ENCODE measurements at regions not wholly inside any gene's neighbourhood (a gene's known extent, or its start where the extent isn't known, plus 50 kb on each side); places are given as distances from the start of the nearest gene placed in this dataset.

DNA sequence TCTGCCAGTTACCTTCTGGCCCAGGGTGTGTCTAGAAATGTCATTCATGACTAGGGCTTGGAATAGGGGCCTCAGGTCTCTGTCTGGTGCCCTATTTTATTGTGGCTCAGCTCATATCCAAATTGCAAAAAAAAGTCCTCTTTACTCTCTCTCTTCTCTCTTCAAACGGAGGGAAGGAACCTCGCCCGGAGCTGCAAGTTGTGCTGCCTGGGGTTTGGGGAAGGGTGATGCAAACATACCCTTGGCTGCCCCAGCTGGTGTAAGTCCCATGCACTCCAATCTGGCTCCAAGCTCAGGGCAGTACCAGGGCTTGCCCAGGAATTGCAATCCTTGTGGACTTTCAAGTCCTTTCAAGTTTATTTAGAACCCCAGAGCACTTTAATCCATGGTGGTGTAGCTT, 549.6 kb downstream of the PCDH17 start:
- Histone ChIP-seq H3K4me1 (no peaks in the 10 kb centered on the region), H3K36me3 (no peaks in the 10 kb centered on the region), H3K4me3 (no peak overlapping the region), H3K27me3 (no peaks in the 10 kb centered on the region), H3K27ac (no peak overlapping the region), H3K9me3 (peaks cover 0 to 6% (median 0%) of the 10 kb centered on the region in 4 donors)
- peak; percentile 49 for DNase-seq
- intact Hi-C loops (cut with DNase I): no loop called here
- TF ChIP-seq POLR2AphosphoS5 (IDR thresholded peaks at IDR 0.05) (no peak), POLR2A (IDR thresholded peaks at IDR 0.05) (no peak), EP300 (IDR thresholded peaks at IDR 0.05) (no peak)
- TF ChIP-seq, protein P1, sequence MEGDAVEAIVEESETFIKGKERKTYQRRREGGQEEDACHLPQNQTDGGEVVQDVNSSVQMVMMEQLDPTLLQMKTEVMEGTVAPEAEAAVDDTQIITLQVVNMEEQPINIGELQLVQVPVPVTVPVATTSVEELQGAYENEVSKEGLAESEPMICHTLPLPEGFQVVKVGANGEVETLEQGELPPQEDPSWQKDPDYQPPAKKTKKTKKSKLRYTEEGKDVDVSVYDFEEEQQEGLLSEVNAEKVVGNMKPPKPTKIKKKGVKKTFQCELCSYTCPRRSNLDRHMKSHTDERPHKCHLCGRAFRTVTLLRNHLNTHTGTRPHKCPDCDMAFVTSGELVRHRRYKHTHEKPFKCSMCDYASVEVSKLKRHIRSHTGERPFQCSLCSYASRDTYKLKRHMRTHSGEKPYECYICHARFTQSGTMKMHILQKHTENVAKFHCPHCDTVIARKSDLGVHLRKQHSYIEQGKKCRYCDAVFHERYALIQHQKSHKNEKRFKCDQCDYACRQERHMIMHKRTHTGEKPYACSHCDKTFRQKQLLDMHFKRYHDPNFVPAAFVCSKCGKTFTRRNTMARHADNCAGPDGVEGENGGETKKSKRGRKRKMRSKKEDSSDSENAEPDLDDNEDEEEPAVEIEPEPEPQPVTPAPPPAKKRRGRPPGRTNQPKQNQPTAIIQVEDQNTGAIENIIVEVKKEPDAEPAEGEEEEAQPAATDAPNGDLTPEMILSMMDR (IDR thresholded peaks at IDR 0.05): no peak
- WGBS, 2 donors: 95% methylated on average over 3 of the region's 3 CpGs

DNA sequence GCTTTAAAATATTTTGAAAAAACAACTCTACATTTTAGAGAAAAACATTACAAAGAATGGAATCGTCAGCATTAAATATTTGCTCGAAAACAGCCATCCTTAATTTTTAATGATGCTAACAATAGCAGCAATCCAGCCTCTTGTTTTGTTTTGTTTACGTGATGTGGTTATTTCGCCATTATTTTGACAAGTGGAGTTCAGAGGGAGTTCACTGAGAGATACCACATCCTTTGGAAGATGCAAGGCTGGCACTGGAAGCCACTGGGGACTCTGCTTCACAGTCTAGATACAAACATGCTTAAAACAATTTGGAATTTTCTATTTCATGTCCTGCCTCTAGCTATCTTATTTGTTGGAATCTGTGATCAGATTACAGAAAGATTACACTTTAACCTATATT, 556.3 kb downstream of the PCDH17 start:
- intact Hi-C loops (cut with DNase I): no loop called here
- Histone ChIP-seq H3K27ac (no peak overlapping the region), H3K4me1 (no peaks in the 10 kb centered on the region), H3K4me3 (no peak overlapping the region), H3K27me3 (no peaks in the 10 kb centered on the region), H3K9me3 (no peaks in the 10 kb centered on the region), H3K36me3 (no peaks in the 10 kb centered on the region)
- 74% methylated on average over 4 of the region's 4 CpGs for WGBS, 2 donors
- DNase-seq: no peak
- no peak for TF ChIP-seq POLR2AphosphoS5 (IDR thresholded peaks at IDR 0.05)
- no peak for TF ChIP-seq EP300 (IDR thresholded peaks at IDR 0.05)
- TF ChIP-seq, protein P1 (IDR thresholded peaks at IDR 0.05): no peak
- TF ChIP-seq POLR2A (IDR thresholded peaks at IDR 0.05): no peak

DNA sequence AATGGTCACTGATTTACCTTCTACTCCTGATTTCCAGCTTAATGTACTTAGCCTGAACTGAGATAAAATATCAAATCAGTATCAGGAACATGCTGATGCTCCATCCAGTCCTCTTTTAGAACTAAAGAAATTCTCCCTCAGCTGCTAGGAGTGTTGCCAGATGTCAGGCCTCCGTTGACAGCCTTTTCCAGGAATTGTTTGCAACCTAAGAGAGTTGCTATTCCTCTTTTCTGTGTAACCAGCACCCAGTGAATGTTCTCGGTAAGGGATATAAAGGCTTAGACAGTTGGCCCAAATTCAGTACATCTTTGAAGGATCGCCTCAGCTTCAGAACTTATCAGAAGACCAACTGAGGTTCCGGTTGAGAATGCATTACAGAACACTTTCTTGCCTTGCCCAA, 559.0 kb downstream of the PCDH17 start:
- H3K36me3 ChIP-seq: no peaks in the 10 kb centered on the region
- 46 to 59% methylated on average over 4 of the region's 4 CpGs for WGBS, 2 donors
- H3K4me3 ChIP-seq: no peak overlapping the region
- TF ChIP-seq, protein P1 (IDR thresholded peaks at IDR 0.05): no peak
- TF ChIP-seq EP300 (IDR thresholded peaks at IDR 0.05) (no peak), POLR2A (IDR thresholded peaks at IDR 0.05) (no peak)
- no peak overlapping the region for H3K27ac ChIP-seq
- H3K9me3 ChIP-seq: no peaks in the 10 kb centered on the region
- H3K4me1 ChIP-seq: no peaks in the 10 kb centered on the region
- intact Hi-C loops (cut with DNase I): no loop called here
- no peaks in the 10 kb centered on the region for H3K27me3 ChIP-seq
- DNase-seq: no peak

DNA sequence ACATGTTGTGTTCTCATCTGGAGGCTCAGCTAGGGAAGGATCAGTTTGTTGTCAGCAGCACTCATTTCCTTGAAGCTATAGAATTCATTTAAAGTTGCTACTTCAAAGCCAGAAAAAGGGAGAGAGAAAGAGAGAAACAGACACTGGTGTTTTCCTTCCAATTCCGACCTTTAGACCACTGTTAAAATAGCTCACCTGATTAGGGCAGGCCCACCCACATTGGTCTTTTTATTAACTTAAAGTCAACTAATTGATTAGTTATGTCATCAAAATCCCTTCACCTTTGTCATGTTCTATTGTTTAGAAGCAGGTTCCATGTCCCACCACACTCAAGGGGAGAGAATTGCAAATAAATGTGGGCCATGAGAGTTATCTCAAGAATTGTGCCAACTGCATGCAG, 560.2 kb downstream of the PCDH17 start:
- H3K27me3 ChIP-seq: no peaks in the 10 kb centered on the region
- no peak overlapping the region for H3K4me3 ChIP-seq
- intact Hi-C loops (cut with DNase I): no loop called here
- TF ChIP-seq POLR2AphosphoS5 (IDR thresholded peaks at IDR 0.05) (no peak), EP300 (IDR thresholded peaks at IDR 0.05) (no peak), POLR2A (IDR thresholded peaks at IDR 0.05) (no peak)
- TF ChIP-seq, protein P1 (IDR thresholded peaks at IDR 0.05): no peak
- no peaks in the 10 kb centered on the region for H3K9me3 ChIP-seq
- no peak overlapping the region for H3K27ac ChIP-seq
- WGBS, 2 donors: 81 to 86% methylated on average over 1 of the region's 1 CpG
- no peaks in the 10 kb centered on the region for H3K4me1 ChIP-seq
- H3K36me3 ChIP-seq: no peaks in the 10 kb centered on the region
- DNase-seq: no peak

DNA sequence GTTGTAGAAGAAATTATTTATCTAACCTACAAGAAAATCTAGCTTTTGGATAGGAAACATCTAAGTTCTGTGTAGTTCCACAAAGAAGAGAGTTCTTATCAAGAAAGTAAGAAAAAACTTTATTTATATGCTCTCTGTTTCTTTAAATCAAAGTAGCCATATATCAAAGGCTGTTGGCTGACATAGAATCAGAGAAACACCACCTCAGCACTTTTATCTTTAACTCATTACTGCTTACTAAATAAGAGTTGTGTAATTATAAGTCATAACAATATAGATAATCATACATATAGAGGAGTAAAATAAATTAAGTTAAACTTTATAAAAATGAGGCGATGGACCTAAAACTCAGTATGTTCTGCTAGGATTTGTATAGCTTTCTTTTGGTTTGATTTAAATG, 570.6 kb downstream of the PCDH17 start:
- no peak for TF ChIP-seq POLR2AphosphoS5 (IDR thresholded peaks at IDR 0.05)
- no peak for TF ChIP-seq POLR2A (IDR thresholded peaks at IDR 0.05)
- TF ChIP-seq, protein P1 (IDR thresholded peaks at IDR 0.05): no peak
- TF ChIP-seq EP300 (IDR thresholded peaks at IDR 0.05): no peak
- Histone ChIP-seq H3K36me3 (no peaks in the 10 kb centered on the region), H3K9me3 (no peaks in the 10 kb centered on the region), H3K4me1 (no peaks in the 10 kb centered on the region), H3K27ac (no peak overlapping the region), H3K4me3 (no peak overlapping the region), H3K27me3 (no peaks in the 10 kb centered on the region)
- 91 to 95% methylated on average over 1 of the region's 1 CpG for WGBS, 2 donors
- intact Hi-C loops (cut with DNase I): no loop called here
- no peak for DNase-seq

Data from sigmoid colon (tissue), 6 donors.